Left forelimb (tissue), 1 donor: ENCODE measurements at regions not wholly inside any gene's neighbourhood (a gene's known extent, or its start where the extent isn't known, plus 50 kb on each side); places are given as distances from the start of the nearest gene placed in this dataset.
A peak's percentile ranks its signal among the peaks of the same experiment; 100 is the strongest.
"Not testable (repeated sequence)": the region's sequence is repeated elsewhere in the genome, so short reads cannot be mapped to it uniquely, and the experiment has no call there.

Source experiments
- DNase-seq: peaks from one replicate; pipeline ENCODE4 v3.0.0-alpha.2; 2018; ENCODE audit warnings: low spot score

DNA sequence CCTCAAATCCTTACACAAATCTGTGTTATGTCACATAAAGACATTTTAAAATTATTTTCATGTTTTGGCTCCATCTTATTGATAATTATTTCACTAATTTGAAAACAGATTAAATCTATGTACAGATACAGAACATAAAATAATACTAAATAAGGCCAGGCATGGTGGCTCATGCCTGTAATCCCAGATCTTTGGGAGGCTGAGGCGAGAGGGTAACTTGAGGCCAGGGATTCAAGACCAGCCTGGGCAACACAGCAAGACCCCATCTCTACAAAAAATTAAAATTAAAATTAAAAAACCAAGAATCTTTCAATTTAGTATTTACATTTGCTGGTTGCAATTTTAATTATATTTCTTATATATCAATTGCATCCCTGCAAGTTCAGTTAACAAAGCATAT is 246.4 kb upstream of the MKLN1 start:
- no peak for DNase-seq

DNA sequence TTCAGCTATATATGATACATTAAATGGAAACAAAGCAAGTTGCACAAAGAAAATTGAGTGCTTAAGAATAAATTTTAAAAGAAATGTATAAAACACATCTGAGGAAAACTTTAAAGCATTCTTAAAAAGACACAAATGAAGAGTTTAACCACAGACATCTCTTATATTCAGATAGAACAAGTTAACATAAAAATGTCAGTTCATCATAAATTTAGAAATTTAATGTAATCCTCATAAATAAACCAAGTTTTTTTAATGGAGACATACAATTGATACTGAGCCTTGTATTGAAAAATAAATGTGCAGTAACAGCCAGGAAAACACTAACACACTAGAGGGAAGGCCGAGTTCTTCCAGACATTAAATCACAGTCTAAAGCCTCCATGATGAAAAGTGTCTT is 243.9 kb upstream of the MKLN1 start:
- no peak for DNase-seq

DNA sequence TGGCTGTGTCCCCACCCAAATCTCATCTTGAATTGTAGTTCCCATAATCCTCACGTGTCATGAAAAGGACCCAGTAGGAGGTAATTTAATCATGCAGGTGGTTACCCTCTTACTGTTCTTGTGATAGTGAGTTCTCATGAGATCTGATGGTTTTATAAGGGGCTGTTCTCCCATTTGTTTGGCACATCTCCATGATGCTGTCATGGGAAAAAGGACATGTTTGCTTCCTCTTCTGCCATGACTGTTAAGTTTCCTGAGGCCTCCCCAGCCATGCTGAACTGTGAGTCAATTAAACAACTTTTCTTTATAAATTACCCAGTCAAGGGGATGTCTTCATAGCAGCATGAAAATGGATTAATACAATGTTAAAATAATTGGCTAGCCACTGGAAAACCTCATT is 243.3 kb upstream of the MKLN1 start:
- DNase-seq, result not testable (repeated sequence)

DNA sequence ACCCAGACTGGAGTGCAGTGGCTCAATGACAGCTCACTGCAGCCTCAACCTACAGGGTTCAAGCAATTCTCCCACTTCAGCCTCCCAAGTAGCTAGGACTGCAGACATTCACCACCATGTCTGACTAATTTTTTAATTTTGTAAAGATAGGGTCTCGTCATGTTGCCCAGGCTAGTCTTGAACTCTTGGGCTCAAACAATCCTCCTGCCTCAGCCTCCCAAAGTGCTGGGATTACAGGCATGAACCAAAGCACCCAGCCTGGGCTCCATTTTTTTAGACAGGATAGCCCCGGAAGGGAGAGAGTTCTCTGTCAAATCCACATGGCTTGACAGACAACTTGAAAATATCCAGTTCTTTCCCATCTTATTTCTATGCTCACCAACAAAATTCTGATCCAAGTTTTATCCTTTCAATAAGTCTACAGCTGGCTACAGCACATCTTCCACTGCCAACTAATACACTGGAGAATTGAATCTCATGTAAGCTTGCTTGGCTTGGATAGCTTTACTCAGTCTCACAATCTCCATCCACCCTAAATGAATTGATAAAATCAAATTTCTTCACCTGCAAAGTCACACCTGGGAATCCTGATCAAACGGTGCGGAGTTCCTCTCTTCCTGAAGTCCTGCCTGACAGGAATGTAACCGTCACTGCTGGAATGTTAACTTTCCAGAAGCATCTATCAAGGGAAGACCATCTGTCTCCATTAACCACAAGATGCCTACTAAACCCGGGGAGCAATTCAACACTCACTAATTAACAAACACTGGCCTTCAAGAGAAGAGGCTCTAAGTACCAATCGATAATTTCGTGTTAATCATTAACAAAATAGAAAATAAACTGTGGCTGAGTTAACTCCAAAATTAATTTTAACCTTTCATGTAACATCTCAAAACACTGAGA is 239.7 kb upstream of the MKLN1 start:
- DNase-seq, result no peak

DNA sequence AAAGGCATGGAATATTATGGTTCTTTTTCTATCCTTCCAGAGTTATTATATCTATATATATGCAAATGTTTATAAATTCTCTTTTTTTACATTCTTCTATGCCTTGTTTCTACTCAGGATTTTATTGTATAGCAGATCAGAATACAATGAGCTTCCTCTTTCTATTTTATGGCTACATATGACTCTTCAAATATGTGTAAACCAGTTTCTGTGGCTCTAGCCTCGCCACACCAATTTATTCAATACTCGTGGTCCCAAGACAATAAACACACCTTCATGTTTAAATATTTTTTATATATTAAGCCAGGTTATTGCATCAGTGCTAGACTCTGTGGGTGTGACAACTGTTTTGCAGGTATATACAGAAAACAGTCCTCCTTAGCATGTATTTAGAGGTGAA is 237.5 kb upstream of the MKLN1 start:
- no peak for DNase-seq

DNA sequence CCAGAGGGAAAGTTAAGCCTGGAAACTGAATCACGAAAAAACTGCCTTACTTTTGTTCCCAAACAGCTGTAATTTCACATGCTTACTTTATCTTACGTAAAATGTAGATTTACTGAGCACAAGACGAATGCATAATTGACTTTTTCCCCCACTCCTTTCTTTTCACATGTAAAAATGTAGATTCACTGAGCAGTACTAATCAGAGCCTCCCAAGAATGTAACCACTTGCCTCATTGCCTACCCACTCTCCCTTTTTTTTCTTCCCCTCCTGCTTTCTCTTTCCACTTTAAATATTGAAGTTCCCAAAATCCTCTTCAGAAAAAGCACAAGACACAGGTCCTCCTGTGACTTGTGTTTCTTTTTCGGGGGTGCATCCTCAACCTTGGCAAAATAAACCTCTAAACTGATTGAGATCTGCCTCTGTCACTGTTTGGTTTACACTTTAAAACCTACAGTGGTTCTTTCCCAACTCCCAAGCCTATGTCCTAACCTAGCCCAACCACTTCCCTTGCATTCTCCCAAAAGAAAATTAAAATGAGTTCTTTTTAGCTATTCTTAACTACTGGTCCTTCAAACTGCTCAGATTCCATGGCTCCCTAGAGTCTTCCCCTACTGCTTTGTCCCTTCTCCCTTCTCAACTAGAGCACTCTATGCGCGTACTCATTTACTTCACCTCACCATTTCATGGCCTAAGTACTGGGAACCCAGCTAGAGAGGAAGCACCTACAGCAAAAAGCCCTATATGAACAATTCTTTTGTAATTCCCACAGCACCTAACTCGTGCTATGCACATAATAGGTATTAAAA is 236.6 kb upstream of the MKLN1 start:
- no peak for DNase-seq

DNA sequence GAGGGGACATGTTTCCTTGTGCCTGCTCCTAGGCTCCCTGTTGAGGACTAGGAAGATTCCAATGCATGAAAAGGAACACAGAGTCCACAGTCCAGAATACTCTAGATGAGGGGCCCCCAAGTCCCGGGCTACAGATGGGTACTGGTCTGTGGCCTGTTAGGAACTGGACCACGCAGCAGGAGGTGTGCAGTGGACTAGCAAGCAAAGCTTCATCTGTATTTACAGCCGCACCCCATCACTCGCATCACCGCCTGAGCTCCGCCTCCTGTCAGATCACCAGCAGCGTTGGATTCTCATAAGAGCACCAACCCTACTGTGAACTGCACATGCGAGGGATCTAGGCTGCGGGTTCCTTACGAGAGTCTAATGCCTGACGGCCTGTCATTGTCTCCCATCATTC is 233.0 kb upstream of the MKLN1 start:
- DNase-seq, result no peak

DNA sequence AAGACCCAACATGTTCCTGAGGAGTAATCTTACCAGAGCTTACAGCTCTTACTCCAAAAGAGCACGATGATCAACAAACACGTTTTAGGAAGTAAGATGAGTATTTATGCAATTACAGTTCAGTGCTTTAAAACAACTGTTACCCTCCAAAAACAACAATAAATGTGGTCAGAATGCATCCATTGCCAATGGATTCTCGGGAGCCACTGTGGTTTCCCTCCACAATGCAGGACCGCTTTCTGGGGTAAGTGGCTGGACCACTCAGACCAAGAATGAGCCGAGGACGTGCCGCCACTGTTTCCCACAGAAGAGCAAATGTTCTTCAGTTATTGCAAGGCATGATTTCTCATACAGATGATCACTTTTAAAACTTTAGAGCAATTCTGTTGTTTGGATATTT is 232.3 kb upstream of the MKLN1 start:
- no peak for DNase-seq

DNA sequence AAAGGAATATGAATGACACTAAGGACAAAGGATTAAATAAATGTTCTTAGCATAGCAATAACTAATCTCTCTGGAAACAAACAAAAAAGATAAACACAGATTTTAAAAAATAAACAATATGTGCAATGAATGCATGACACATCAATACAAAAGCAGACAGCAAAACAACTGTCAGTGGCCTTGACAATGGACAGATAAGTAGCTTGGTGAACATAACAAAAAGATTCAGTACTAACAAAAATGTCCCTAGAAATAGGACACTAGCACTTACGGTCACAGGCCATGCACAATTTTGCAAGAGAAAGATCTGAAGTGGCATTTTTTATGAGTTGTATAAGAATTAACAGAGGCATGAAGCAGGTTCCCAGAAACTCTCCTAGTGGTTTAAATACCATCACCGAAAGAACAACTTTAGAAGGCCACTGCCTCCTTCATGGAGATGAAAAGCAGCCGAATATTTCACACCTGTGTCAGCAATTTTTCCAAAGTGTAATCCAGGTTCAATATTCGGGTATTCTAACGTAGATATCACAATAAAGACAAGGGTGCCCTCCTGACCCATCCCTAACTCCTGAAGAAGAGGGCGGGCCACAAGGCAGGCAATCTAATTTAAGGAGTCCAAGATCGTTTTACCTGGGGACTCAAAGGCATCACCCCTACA is 231.3 kb upstream of the MKLN1 start:
- no peak for DNase-seq

DNA sequence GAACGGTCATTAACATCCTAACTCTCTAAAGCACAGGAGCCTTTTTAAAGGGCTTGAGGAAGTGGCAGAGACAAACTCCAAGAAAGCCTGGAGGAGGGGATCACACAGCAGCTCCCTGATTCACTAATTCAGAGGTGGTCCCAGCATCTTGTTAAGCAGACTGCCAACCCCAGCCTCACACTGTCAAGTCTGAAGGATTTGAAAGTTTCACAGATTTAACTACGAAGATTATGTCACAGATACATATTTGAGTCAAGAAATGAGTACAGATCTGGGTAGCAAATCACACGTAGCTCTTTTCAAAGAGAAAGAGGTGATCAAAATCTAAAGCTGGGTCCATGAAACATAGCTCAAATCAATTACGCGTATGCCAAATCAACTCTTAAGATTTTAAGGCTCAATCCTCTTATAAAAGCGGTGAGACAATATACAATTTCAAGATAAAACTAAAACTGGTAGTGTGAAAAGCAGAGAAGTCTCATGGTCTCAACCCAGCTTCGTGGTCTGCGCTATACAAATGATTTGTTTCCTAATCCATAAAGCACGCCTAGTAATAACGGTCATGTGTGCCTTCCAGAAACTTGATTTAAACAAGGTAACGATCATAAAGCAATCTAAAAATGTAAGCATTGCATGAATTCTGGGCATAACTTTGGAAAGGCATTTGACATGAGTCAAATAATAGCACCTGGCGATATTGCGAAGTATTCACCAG is 229.9 kb upstream of the MKLN1 start:
- no peak for DNase-seq

DNA sequence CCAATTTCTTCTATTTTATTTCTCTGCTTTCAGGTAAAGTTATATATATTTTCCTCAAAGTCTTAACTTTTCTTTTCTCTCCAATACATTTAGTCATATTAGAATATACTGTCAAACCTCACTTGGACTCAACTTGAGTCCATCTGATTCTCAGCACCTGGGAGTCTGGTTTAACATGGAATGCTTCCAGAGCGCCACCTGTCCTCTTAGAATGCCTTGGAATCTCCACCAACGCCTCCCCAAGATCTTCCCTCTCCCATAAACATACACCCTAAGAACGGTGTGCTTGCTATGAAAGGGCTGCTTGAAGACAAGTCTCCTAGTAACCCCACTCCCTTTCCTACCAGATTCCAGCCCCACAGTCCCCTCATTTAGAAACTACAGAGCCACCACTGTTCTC is 229.1 kb upstream of the MKLN1 start:
- DNase-seq, result no peak

DNA sequence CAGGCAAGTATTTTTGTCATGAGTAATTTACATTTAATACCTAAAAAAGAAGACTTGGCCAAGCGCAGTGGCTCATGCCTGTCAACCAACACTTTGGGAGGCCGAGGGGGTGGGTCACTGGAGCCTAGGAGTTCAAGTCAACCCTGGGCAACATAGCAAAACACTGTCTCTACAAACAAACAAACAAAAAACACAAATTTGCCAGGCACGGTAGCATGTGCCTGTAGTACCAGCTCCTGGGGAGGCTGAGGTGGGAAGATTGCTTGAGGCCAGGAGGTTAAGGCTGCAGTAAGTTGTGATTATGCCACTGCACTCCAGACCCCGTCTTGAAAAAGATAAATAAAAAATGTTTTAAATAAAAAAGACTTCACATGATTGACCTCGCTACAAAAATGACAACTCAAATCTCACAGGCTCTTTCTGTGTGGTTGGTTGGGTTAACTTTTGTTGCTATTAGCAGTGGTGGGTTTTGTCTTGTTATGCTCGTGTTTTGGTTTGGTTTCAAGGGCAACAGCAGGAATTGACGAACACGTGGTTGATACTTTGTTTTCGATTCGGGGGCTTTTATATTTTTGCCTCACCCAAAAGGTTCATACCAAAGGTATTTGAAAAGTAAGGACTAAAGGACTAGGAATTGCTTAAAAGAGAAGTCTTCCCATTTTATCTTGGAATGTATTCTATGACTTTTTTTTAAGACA is 227.2 kb upstream of the MKLN1 start:
- no peak for DNase-seq

DNA sequence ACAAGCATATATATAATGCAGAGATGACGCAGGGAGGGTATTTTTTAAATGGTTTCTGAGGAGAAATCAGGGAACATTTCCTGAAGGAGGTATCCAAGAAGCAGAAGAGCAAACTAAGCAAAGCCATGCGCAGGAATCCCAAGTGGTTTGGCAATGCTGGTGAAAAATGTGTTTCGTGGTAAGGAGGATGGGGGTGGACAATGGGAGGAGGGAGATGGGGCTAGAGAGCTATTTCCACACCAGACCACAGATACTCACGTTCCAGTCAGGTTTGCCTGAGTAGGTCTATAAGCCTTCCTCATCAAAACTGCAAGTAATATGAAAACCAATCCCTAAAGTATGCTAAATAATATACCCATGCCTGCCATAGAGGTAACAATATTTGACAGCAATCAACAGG is 223.7 kb upstream of the MKLN1 start:
- no peak for DNase-seq

DNA sequence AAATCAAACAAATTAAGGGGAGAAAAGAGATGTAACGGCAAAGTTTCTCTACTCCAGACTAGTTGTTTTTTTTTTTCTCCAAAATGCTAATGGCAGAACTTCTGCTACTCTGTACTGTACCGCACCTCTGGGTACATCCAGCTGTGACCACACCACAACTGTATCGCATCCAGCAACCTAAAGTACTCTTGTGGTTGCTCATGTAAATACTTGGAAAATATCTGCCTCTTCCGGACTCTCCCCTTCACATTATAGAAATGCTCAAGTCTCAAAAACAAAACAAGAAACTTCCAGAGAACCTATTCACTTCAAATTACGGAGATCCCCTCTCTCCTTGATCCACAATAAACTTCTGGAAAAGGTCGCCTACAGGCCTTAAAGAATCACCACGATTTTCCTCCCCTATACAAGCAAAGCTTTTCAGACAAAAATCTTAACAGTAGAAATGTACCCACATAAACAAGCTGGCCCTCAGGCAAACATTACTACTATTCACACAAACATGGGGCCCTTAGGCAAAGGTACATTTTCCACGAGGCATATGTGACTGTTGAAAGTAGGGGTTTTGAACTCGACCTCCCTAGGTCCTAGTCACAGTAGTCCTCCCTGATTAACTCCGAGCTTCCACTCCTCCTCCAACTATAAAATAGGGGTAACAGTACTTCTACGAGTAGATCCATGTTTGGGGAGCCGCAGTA is 222.9 kb upstream of the MKLN1 start:
- DNase-seq, result no peak

DNA sequence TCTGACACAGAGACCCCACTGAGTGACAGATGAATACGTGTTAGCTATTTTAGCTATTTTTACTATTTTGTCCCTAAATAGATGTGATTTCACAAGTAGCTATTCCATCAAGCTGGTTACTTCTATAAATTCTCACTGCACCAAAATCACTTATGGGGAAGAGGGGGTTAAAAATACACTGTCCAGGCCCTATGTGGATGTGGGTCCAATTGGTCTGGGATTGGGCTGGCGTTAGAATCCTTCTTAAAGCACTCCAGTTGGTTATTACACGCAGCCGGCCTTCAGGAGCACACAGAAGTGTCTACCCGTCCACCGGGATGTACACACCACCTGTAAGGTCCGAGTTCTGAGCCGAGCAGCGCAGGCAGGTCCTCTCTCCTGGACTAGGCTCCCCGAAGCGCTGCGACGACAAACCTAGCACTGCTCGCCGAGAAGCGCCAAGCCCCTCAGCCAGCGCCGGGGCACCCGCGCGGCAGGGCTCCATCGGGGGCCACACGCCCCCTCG is 222.3 kb upstream of the MKLN1 start:
- no peak for DNase-seq

DNA sequence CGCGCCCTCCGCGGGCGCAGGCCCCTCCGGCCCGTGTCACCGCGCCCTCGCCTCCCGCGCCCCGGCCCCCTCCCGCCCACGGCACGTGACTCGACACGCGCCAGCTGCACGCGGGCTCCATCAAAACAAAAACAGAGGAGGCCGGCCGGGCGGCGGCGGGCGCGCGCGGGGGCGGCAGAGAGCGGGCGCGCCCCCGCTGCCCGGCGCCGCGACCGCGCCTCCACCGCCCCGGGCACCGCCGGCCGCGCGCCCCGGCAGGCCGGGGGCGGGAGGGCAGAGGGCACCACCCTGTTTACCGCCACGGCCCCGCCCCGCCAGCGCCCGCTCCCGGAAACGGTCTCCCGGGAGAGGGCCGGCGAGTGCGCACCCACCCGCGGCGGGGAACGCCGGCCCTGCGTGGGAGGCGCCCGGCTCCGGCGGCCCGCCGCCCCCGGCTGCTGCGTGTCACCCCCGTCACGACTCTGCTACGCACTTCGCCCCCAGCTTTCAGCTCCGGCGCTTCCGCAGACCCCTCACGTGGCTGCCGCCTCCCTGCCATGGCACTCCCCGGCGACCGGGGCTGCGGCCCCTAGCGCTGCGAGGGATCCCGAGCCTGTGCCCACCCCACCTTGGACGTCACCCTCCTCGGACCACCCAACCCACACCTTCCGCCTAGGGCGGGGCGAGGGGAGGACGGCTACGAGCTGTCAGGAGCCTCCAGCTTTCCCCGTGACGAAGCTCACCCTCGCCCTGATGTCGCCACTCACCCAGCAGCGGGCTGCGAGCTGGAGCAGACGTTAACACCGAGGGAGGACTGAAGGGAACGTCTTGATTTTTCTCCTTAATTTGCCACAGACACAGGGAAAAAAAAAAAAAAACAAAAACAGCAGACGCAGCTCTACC is 221.6 kb upstream of the MKLN1 start:
- peak; percentile 72 for DNase-seq

DNA sequence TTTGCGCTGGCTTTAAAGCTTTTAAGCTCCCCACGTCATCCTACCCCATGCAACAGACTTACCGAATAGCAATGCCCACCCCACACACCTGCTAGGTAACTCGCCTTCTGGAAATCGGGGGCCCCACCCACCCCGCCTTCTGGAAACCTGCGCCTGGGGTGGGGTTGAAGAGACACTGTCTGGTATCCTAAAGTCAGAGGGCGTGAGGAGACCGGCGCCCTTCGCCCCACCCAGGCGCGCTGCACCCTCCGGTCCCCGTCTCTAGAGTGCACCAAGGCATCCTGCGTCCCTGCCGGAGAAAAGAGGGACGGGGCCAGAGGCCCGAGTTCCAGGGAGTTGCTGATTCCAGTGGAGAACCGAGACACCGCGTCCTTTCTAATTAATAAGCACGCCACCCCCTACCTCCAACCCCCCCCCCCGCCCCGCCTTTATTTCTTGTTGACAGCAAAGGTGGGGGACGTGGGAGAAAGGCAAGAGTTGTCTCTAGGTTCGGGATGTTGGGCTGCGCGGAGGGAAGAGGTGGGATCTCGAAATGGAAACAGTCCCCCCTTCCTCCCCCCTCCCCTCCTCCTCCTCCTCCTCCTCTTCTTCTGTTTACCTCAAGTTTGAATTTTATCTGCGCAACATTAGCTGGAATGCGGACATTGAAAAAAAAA is 220.9 kb upstream of the MKLN1 start:
- no peak for DNase-seq

DNA sequence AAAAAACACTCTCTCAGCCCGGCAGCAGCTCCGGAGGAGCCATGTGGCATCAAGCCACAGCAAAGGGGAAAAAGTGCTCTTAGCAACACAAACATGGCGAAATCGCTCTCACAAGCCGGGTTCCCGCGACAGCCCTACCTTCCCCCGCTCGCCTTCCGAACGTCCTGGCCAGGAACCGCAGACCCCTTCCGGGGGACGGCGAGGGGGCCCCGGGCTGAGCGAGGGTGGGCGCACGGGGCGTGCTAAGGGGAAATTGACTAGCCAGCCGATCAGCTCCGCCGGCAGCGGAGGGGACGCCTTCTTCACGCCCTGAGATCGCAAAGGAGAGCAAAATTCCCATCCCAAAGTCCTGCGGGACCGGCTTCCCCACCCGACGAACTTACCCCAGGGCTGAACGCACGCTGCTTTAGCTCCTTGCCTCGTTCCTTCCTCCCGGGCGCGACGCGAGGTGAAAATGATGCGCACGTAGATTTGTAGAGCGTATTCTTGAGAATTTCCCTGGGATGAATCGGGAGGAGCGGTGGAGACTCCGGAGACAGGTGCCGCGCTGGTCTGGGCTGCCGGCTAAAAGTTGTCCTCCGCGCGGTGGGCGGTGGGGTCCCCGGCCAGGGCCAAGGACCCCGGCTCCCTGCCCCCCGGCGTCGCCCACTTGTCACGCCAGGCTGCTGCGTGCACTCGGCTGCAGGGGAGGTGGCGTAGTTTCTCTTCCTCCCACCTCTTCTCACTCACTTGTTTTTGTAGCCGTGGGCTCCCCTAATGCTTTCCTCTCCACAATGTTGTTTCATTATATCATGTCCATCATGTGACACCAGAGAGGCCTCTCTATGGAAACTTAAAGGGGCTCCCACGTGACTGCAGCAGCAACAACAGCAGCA is 220.1 kb upstream of the MKLN1 start:
- peak; percentile 71 for DNase-seq
